ENCODE measurements at regions not wholly inside any gene's neighbourhood (a gene's known extent, or its start where the extent isn't known, plus 50 kb on each side); places are given as distances from the start of the nearest gene placed in this dataset.

DNA sequence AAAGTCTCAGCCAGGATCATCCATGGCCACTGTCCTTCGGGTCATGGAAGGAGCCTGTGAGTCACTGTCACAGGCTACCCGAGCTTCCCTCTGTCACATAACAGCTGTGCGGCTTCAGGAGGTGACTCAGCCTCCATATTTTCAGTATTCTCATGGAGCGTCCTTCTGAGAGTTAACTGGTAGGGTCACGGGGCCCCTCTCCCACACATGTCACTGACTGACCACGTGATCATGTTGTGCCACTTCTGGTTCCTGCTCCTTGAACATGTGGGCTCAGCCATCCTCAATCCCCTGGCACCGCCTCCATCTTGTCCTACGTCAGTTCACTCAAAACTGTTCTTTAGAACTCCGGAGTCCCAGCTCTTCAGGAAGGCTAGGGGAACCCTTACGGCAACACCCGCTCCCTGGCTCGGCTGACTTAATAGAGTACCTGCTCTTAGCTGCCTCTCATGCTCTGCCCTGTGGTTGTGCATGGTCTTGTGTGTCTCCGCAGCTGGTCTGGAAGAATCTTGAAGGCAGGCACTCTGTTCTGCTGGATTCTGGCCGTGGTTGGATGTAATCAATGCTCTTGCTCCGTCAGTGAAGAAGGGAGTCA, 182.8 kb downstream of the ICE1 start:
- Histone ChIP-seq H3K9me3 (no peaks in the 10 kb centered on the region), H3K4me1 (no peaks in the 10 kb centered on the region), H3K36me3 (no peaks in the 10 kb centered on the region), H3K27me3 (no peaks in the 10 kb centered on the region), H3K4me3 (no peak overlapping the region), H3K27ac (no peak overlapping the region)
- TF ChIP-seq EP300 (IDR thresholded peaks at IDR 0.05): no peak
- TF ChIP-seq POLR2A (IDR thresholded peaks at IDR 0.05): no peak
- no peak for TF ChIP-seq CTCF (IDR thresholded peaks at IDR 0.05)
- WGBS, 2 donors: 79 to 84% methylated on average over 15 of the region's 15 CpGs
- DNase-seq (ENCODE audit: low spot score in 2 of 2): no peak

- TF ChIP-seq EP300 (IDR thresholded peaks at IDR 0.05): no peak
- TF ChIP-seq POLR2A (IDR thresholded peaks at IDR 0.05): no peak
- no peak for TF ChIP-seq CTCF (IDR thresholded peaks at IDR 0.05)
- Histone ChIP-seq H3K27ac (no peak overlapping the region), H3K4me1 (no peaks in the 10 kb centered on the region), H3K36me3 (no peaks in the 10 kb centered on the region), H3K27me3 (no peaks in the 10 kb centered on the region), H3K9me3 (no peaks in the 10 kb centered on the region), H3K4me3 (no peak overlapping the region)
- WGBS, 2 donors: 91 to 100% methylated on average over 1 of the region's 1 CpG
- DNase-seq (ENCODE audit: low spot score in 2 of 2): no peak
Measured at GRCh38 chr5:5602554-5602953, 180.1 kb downstream of the ICE1 start.

DNA sequence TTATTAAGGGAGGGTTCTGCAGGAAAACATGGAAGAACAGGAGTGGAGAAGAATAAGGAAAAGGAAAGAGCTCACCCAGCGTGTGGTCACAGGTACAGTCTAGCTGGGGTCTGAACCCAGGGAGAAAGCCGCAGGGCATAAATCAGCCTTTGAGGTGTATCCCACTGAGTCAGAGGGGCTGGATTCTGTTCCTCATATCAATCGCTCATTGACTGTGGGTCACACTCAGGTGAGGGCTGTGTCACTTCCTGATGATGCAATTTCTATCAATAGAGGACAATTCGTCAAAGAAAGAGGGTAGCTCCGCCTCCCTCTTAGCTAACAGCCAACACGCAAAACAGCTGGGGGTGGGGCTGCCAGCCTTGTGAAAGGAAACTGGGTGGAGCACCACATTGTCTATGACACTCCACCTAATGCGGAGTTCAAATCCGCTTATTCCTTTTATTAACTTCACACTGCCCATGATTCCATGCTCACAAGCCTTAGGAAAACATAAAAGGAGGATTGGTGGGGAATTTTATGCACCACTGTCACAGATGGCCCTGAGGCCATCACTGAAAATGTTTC, 176.2 kb downstream of the ICE1 start:
- no peak overlapping the region for H3K4me3 ChIP-seq
- H3K9me3 ChIP-seq: no peaks in the 10 kb centered on the region
- no peaks in the 10 kb centered on the region for H3K4me1 ChIP-seq
- no peaks in the 10 kb centered on the region for H3K27me3 ChIP-seq
- 88 to 91% methylated on average over 8 of the region's 8 CpGs for WGBS, 2 donors
- no peak for DNase-seq (ENCODE audit: low spot score in 2 of 2)
- no peak overlapping the region for H3K27ac ChIP-seq
- H3K36me3 ChIP-seq: no peaks in the 10 kb centered on the region
- no peak for TF ChIP-seq POLR2A (IDR thresholded peaks at IDR 0.05)

GRCh38 chr5:5593391-5593790, 170.9 kb downstream of the ICE1 start:
- TF ChIP-seq CTCF (IDR thresholded peaks at IDR 0.05) (no peak), EP300 (IDR thresholded peaks at IDR 0.05) (no peak), POLR2A (IDR thresholded peaks at IDR 0.05) (no peak)
- Histone ChIP-seq H3K36me3 (no peaks in the 10 kb centered on the region), H3K4me1 (no peaks in the 10 kb centered on the region), H3K4me3 (no peak overlapping the region), H3K27me3 (no peaks in the 10 kb centered on the region), H3K27ac (no peak overlapping the region), H3K9me3 (no peaks in the 10 kb centered on the region)
- no peak for DNase-seq (ENCODE audit: low spot score in 2 of 2)

- DNase-seq (ENCODE audit: low spot score in 2 of 2): no peak
- Histone ChIP-seq H3K4me3 (no peak overlapping the region), H3K4me1 (no peaks in the 10 kb centered on the region), H3K9me3 (no peaks in the 10 kb centered on the region), H3K36me3 (no peaks in the 10 kb centered on the region), H3K27ac (no peak overlapping the region), H3K27me3 (no peaks in the 10 kb centered on the region)
- TF ChIP-seq CTCF (IDR thresholded peaks at IDR 0.05) (no peak), EP300 (IDR thresholded peaks at IDR 0.05) (no peak), POLR2A (IDR thresholded peaks at IDR 0.05) (no peak)
- WGBS, 2 donors: 75 to 78% methylated on average over 5 of the region's 5 CpGs
Measured at GRCh38 chr5:5592541-5592940, 170.1 kb downstream of the ICE1 start.

- Histone ChIP-seq H3K36me3 (no peaks in the 10 kb centered on the region), H3K27me3 (no peaks in the 10 kb centered on the region), H3K4me3 (no peak overlapping the region), H3K27ac (no peak overlapping the region), H3K9me3 (no peaks in the 10 kb centered on the region), H3K4me1 (no peaks in the 10 kb centered on the region)
- WGBS, 2 donors: 59 to 61% methylated on average over 6 of the region's 6 CpGs
- no peak for TF ChIP-seq CTCF (IDR thresholded peaks at IDR 0.05)
- TF ChIP-seq POLR2A (IDR thresholded peaks at IDR 0.05): no peak
- no peak for TF ChIP-seq EP300 (IDR thresholded peaks at IDR 0.05)
- DNase-seq (ENCODE audit: low spot score in 2 of 2): no peak
Measured at GRCh38 chr5:5591567-5591966, 169.1 kb downstream of the ICE1 start.
